Astrocyte of the spinal cord (primary cell): ENCODE measurements at regions not wholly inside any gene's neighbourhood (a gene's known extent, or its start where the extent isn't known, plus 50 kb on each side); places are given as distances from the start of the nearest gene placed in this dataset.

Experiments used
- DNase-seq: peaks from one replicate; pipeline ENCODE4 v3.0.0; 2011; ENCODE audit warnings: low read depth, low spot score
- H3K4me3 ChIP-seq: 2 replicates; pipeline ENCODE4 v1.5.1; 2011; ENCODE audit warnings: low read depth, mild to moderate bottlenecking, low read length, moderate library complexity
- CTCF ChIP-seq: IDR thresholded peaks from 2 replicates; pipeline ENCODE4 v1.5.1; 2012; ENCODE audit warnings: low read depth, mild to moderate bottlenecking, low read length, inconsistent platforms
- in situ Hi-C: cut with HindIII; loops from 2 replicates; pipeline ENCODE4 v1.10.0; 2017; ENCODE audit warnings: low sequenced_read_pairs

DNA sequence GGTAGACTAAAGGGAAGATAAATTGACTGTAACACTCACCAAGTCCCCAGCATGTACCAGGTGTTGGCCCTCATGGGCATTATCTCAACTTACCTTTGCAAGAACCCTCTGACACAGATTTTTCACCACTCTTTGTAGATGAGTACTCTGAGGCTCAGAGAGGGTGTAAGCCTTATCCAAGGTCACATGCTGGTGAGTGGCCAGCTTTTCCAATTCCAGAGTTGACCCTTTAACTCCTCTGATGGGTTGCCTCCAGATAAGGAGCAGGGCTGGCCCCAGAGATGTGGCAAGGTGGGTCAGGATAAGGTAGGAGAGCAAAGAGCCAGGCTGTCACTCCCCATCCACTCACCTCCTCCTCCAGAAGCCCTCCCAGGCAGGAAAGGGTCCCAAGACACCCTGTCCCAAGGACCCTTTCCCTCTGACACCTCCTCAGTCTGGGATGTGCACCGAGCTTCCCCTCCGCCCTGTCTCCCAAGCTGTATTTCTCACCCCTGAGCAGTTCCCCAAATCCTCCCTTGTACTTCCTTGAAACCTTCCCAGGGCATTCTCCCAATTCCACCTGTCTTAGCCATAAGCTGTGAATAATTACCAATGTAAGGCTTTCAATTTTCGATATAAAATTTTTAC lies 165.9 kb downstream of the ZFP36L2 start:
- no peak for DNase-seq
- no peak for TF ChIP-seq CTCF
- in situ Hi-C loops = no loop called here
- H3K4me3 ChIP-seq = no peak overlapping the region

DNA sequence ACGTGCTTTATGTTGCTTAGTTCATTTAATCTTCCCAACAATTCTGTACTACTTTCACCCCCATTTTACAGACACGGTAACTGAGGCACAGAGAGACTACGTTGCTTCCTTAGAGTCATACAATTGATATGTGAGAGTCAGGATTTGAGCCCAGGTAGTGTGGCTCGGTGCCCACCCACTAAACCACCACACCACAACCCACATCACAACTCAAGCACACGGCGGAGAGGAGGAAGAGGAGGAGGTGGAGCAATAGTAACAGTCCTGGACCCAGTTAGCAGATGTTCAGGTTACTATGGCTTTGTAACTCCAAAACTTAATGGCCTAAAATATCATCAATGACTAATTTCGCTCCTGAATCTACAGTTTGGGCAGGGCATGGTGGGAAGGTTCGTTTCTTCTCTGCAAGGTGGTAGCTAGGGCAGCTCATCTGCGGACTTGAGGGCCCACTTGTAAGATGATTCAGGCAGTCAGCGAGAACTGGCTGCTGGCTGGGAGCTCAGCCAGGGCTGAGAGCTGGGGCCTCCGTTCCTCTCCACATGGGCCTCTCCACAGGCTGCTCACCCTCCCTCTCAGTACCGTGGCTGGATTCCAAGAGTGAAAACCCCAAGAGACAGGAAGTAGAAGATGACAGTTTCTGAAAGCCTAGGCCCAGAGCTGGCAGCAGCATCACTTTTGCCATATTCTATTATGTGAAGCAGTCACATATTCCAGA lies 167.1 kb downstream of the ZFP36L2 start:
- in situ Hi-C loops = no loop called here
- H3K4me3 ChIP-seq = no peak overlapping the region
- no peak for TF ChIP-seq CTCF
- peak; percentile 98 for DNase-seq

GRCh38 chr2:43058726-43059110 lies 167.7 kb downstream of the ZFP36L2 start:
- no peak overlapping the region for H3K4me3 ChIP-seq
- TF ChIP-seq CTCF = no peak
- no peak for DNase-seq
- in situ Hi-C loops = no loop called here

DNA sequence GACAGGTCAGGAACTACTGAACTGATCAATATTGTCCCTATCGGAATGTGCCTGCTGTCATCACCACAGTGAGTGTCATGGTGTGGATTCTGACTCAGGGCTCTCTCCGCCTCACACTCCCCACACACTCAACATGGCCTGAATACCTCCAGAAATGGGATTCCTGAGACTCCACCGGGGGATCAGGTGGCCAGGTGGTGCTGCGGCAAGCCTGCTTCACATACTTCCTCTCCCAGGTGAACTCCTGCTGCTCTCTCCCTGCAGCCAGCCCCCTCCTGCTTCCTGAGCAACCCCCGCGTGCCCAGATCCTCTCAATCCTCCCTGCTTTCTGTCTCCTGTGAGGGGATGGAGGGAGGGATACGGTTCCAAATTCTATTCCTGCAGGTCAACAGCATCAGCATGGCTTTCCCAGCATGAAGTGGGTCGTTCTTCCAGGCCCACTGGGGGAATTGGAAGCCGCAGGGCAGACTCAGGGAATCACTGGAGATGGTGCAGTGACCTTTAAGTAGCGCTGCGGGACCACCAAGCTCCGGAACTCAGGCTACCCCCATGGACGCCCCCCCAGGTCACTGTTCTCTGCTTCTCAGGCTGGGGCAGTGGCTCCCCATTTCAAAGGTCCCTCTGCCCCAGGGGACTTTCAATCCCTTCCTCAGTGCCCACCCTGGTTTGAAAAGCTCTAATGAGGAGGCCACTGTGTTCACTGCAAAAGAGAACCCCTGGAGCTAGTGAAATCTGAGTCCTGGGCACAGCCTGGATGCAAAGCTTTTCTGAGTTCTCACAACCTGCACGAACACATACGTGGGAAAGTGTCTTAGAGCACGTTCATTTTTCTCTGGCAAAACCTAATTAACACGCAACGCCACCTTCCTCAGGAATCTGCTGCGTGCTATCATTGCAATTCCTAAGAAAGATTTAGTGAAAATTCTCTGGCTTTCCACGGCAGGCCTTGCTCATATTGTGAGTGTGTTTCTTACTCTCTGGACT lies 168.4 kb downstream of the ZFP36L2 start:
- TF ChIP-seq CTCF = no peak
- in situ Hi-C loops = no loop called here
- no peak for DNase-seq
- no peak overlapping the region for H3K4me3 ChIP-seq

DNA sequence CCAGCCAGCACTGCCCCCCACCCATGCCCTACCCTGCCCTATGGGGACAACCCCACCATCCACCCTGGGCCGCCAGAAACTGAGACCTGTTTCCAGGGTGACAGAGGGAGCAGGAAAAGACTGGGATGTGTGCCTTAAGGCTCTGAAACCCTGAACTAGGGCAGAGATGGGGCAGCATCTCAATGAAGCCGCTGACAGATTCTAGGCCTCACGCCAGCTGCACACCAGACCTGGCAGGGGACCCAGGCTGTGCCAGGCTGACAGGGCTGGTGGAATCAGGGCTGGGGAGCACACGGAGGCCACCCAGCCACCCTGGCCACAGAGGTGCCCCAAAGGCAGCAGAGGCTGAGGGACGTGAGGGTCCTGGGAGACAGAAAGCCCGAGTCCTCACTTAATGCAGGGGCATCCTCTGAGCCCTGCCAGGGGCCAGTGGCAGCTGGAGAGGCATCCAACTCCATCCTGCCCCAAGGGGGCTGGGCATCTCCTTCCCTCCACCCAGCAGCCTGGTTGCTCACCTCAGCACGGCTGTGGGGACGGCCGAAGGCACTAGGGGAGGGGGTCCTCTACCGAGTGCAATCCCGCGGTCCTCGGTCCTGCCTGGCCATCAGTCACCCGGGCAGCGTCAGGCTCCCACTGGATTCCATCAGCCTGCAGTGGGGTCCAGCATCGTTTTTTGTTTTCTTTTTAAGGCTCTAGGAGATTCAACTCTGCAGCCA lies 169.2 kb downstream of the ZFP36L2 start:
- DNase-seq = no peak
- TF ChIP-seq CTCF = no peak
- in situ Hi-C loops = no loop called here
- H3K4me3 ChIP-seq = no peak overlapping the region

DNA sequence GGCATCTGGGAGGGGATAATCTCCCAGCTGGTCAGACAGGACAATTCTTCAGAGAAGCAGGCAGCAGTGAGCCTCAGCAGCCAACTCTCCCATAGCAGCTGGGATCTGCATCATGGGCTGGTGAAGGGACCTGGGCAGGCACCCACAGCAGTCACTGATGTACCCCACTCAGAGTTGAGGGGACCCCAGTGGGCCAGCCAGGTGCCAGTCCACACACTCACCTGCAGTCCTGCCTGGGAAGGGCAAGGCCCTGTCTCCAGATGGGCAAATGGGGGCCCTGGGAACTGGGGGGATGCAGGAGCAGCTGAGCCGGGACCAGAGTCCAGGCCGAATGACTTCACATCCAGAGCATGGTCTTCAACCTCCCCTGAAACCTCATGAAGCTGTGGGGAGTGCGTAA lies 170.4 kb downstream of the ZFP36L2 start:
- TF ChIP-seq CTCF = no peak
- no peak for DNase-seq
- H3K4me3 ChIP-seq = no peak overlapping the region
- in situ Hi-C loops = no loop called here
